GM03348 (cell line): ENCODE measurements at regions not wholly inside any gene's neighbourhood (a gene's known extent, or its start where the extent isn't known, plus 50 kb on each side); places are given as distances from the start of the nearest gene placed in this dataset.

Experiments
- DNase-seq: peaks from one replicate; pipeline ENCODE4 v3.0.0; 2012; ENCODE audit warnings: low spot score

DNA sequence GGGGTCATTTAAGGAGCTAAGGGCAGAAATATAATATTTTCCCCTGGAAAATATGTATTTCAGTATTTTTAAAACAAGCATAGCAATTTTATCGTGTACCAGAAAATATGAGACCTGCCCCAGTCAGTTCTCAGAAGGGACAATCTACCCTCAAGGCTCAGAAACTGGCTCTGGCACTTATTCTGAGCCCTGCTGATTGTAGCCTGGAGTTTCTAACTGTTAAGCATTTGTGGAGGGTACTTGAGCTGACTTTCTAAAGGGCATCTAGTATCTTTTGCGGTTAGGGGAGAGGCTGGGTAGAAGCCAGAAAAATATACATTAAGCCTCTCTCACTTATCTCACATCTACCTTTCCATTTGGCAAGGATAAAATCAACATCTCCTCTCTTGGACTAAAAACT is 71.3 kb upstream of the FSHB start:
- DNase-seq: no peak

GRCh38 chr11:30165652-30166051 is 65.2 kb upstream of the FSHB start:
- DNase-seq: no peak

DNA sequence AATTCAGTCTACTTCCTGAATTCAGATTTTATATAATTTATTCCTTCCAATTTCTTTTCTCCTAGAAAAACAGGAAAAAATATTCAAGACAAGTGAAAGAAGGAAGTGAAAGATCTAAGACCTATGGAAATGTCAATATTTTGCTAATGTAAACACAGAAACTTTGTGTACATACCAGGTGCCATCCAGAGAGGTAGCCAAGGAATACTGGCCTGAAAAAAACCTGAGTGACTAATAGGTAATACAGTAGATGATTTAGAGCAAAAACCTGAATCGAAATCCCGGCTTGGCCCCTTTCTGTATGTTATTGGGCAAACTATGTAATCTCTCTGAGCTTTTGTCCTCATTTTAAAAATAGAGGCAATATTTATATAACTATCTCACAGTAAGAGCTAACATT is 59.2 kb upstream of the FSHB start:
- no peak for DNase-seq

GRCh38 chr11:30172158-30172557 is 58.7 kb upstream of the FSHB start:
- DNase-seq: no peak

DNA sequence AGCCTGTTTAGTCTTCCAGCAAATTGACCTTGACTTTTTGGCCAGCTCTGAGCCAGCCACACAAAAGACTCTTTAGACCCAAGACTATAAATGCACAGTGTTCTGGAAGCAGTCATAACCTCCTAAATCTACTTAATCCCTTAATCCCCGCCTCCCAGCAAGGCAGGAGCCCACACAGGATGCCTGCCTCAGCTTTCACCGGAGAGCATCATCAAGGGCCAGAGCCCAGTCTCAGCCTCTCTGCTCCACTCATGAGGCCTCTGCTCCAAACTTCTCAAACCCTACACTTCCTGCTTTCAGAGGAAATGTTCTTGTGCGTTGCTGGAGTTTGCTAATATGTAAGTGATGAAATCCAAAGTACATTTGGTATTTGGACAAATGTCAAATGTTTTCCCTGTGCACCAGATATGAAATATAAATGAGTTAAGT is 57.9 kb upstream of the FSHB start:
- no peak for DNase-seq

DNA sequence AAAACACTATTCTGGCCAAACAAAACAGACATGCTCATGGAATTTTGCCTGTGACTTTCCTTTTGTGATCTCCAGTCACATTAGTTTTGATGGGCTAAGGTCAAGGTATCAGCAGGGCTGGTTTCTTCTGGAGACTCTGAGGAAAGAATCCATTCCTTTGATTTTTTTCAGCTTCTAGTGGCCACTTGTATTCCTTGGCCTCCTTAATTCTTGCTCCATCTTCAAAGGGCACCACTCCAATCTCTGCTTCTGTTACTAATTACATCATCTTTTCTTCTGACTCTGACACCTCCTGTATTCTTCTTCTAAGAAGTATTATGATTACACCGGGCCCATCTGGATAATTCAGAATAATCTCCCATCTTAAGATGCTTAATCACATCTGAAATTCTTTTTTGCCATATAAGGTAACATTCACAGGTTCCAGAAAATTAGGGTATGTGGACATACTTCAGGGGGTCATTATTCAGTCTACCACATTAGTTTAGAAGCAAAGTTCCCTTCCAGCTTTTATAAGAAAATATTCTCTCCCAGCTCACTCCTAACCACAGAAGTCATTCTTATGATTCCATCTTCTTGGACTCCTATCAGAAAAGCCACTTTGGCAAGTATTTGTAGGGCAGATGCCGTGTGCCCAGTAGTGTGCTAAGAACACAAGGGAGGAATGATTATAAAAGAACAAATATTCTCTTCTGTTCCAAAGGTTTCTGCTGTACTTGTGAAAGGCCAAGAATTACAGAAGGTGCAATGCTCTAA is 56.4 kb upstream of the FSHB start:
- DNase-seq: no peak
